ENCODE measurements at regions not wholly inside any gene's neighbourhood (a gene's known extent, or its start where the extent isn't known, plus 50 kb on each side); places are given as distances from the start of the nearest gene placed in this dataset.

GRCh38 chr1:113255720-113256347 lies 134.5 kb upstream of the MAGI3 start:
- ATAC-seq (ENCODE audit: low read depth) (no peak), DNase-seq (no peak)
- Mint-ChIP-seq H3K36me3 (ENCODE audit: low read depth) (no peaks in the 10 kb centered on the region), H3K27me3 (peaks cover 16% of the 10 kb centered on the region), H3K4me3 (no peak overlapping the region), H3K9me3 (no peaks in the 10 kb centered on the region), H3K27ac (no peak overlapping the region), H3K4me1 (no peaks in the 10 kb centered on the region)
- CTCF ChIA-PET: no interaction called here
- TF ChIP-seq, protein P1, sequence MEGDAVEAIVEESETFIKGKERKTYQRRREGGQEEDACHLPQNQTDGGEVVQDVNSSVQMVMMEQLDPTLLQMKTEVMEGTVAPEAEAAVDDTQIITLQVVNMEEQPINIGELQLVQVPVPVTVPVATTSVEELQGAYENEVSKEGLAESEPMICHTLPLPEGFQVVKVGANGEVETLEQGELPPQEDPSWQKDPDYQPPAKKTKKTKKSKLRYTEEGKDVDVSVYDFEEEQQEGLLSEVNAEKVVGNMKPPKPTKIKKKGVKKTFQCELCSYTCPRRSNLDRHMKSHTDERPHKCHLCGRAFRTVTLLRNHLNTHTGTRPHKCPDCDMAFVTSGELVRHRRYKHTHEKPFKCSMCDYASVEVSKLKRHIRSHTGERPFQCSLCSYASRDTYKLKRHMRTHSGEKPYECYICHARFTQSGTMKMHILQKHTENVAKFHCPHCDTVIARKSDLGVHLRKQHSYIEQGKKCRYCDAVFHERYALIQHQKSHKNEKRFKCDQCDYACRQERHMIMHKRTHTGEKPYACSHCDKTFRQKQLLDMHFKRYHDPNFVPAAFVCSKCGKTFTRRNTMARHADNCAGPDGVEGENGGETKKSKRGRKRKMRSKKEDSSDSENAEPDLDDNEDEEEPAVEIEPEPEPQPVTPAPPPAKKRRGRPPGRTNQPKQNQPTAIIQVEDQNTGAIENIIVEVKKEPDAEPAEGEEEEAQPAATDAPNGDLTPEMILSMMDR (IDR thresholded peaks at IDR 0.05): no peak
- POLR2A ChIA-PET: no interaction called here
- intact Hi-C loops (cut with micrococcal nuclease): no loop called here

GRCh38 chr1:113256348-113256729 lies 134.0 kb upstream of the MAGI3 start:
- DNase-seq (no peak), ATAC-seq (ENCODE audit: low read depth) (no peak)
- H3K36me3 Mint-ChIP-seq (ENCODE audit: low read depth): no peaks in the 10 kb centered on the region
- ChIA-PET POLR2A (no interaction called here), CTCF (no interaction called here)
- H3K9me3 Mint-ChIP-seq: no peaks in the 10 kb centered on the region
- no peak overlapping the region for H3K27ac Mint-ChIP-seq
- TF ChIP-seq, protein P1 (IDR thresholded peaks at IDR 0.05): no peak
- H3K4me3 Mint-ChIP-seq: no peak overlapping the region
- H3K4me1 Mint-ChIP-seq: no peaks in the 10 kb centered on the region
- H3K27me3 Mint-ChIP-seq: peaks cover 19% of the 10 kb centered on the region
- intact Hi-C loops (cut with micrococcal nuclease): no loop called here

GRCh38 chr1:113259988-113260387 lies 130.3 kb upstream of the MAGI3 start:
- H3K36me3 Mint-ChIP-seq (ENCODE audit: low read depth): no peaks in the 10 kb centered on the region

GRCh38 chr1:113265196-113265595 lies 125.1 kb upstream of the MAGI3 start:
- CTCF ChIA-PET: no interaction called here
- no peak overlapping the region for H3K27ac Mint-ChIP-seq

More at GRCh38 chr1:113259988-113260387, 130.3 kb upstream of the MAGI3 start:
- H3K4me3 Mint-ChIP-seq: no peak overlapping the region
- intact Hi-C loops (cut with micrococcal nuclease): no loop called here
- no peak for ATAC-seq (ENCODE audit: low read depth)
- H3K9me3 Mint-ChIP-seq: no peaks in the 10 kb centered on the region
- CTCF ChIA-PET: no interaction called here
- H3K27ac Mint-ChIP-seq: no peak overlapping the region
- peaks cover 22% of the 10 kb centered on the region for H3K27me3 Mint-ChIP-seq
- no peak for DNase-seq
- TF ChIP-seq, protein P1 (IDR thresholded peaks at IDR 0.05): no peak
- no peaks in the 10 kb centered on the region for H3K4me1 Mint-ChIP-seq
- POLR2A ChIA-PET: no interaction called here

DNA sequence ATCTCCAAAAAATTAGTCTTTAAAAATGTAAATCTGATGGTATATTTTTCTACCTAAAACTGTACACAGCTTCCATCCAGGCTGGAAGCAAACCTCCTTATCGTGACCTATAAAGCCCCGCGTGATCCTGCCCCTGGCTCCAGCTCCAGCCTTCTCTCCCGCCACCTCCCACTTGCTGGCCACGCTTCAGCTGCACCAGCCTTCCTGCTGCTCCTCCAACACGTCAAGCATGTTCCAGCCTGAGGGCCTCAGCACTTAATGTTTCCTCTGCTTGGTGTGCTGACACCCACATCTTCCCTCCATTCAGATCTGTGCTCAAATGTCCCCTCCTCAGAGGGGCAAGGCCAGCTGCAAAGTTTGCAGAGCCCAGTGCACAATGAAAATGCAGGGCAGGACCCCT lies 123.5 kb upstream of the MAGI3 start:
- CTCF ChIA-PET: no interaction called here
- no peaks in the 10 kb centered on the region for H3K4me1 Mint-ChIP-seq
- POLR2A ChIA-PET: no interaction called here

More at GRCh38 chr1:113265196-113265595, 125.1 kb upstream of the MAGI3 start:
- POLR2A ChIA-PET: no interaction called here
- no peaks in the 10 kb centered on the region for H3K36me3 Mint-ChIP-seq (ENCODE audit: low read depth)
- no peak overlapping the region for H3K4me3 Mint-ChIP-seq
- DNase-seq: no peak
- H3K9me3 Mint-ChIP-seq: no peaks in the 10 kb centered on the region
- TF ChIP-seq, protein P1 (IDR thresholded peaks at IDR 0.05): no peak
- intact Hi-C loops (cut with micrococcal nuclease): no loop called here
- ATAC-seq (ENCODE audit: low read depth): no peak
- peaks cover 15% of the 10 kb centered on the region for H3K27me3 Mint-ChIP-seq
- no peaks in the 10 kb centered on the region for H3K4me1 Mint-ChIP-seq

More for the DNA sequence above, 123.5 kb upstream of the MAGI3 start:
- peaks cover 11% of the 10 kb centered on the region for H3K27me3 Mint-ChIP-seq
- ATAC-seq (ENCODE audit: low read depth) (no peak), DNase-seq (no peak)
- no peaks in the 10 kb centered on the region for H3K9me3 Mint-ChIP-seq
- no peak overlapping the region for H3K27ac Mint-ChIP-seq
- H3K4me3 Mint-ChIP-seq: no peak overlapping the region
- H3K36me3 Mint-ChIP-seq (ENCODE audit: low read depth): no peaks in the 10 kb centered on the region
- TF ChIP-seq, protein P1 (IDR thresholded peaks at IDR 0.05): no peak
- intact Hi-C loops (cut with micrococcal nuclease): no loop called here
